Ishikawa (cell line): ENCODE measurements at regions not wholly inside any gene's neighbourhood (a gene's known extent, or its start where the extent isn't known, plus 50 kb on each side); places are given as distances from the start of the nearest gene placed in this dataset.

Source experiments
- CREB1 ChIP-seq: IDR thresholded peaks from 2 replicates; pipeline ENCODE4 v1.6.1; 2012; ENCODE audit warnings: low read depth
- EGR1 ChIP-seq: IDR thresholded peaks from 2 replicates; pipeline ENCODE4 v1.6.1; 2012
- EP300 ChIP-seq: IDR thresholded peaks from 2 replicates; pipeline ENCODE4 v1.6.1; 2012; ENCODE audit warnings: borderline replicate concordance
- FOXM1 ChIP-seq: IDR thresholded peaks from 2 replicates; pipeline ENCODE4 v1.6.1; 2012; ENCODE audit warnings: low read depth, borderline replicate concordance
- MAX ChIP-seq: IDR thresholded peaks from 2 replicates; pipeline ENCODE4 v1.6.1; 2012
- NFIC ChIP-seq: IDR thresholded peaks from 2 replicates; pipeline ENCODE4 v1.6.1; 2012
- RAD21 ChIP-seq: IDR thresholded peaks from 2 replicates; pipeline ENCODE4 v1.6.1; 2012; ENCODE audit warnings: low read depth
- TAF1 ChIP-seq: IDR thresholded peaks from 2 replicates; pipeline ENCODE4 v1.6.1; 2012; ENCODE audit warnings: low read depth, mild to moderate bottlenecking
- TCF12 ChIP-seq: IDR thresholded peaks from 2 replicates; pipeline ENCODE4 v1.6.1; 2012; ENCODE audit warnings: low read depth
- USF1 ChIP-seq: IDR thresholded peaks from 2 replicates; pipeline ENCODE4 v1.6.1; 2012
- YY1 ChIP-seq: IDR thresholded peaks from 2 replicates; pipeline ENCODE4 v1.6.1; 2012; ENCODE audit warnings: low read depth
- ZBTB7A ChIP-seq: IDR thresholded peaks from 2 replicates; pipeline ENCODE4 v1.6.1; 2012; ENCODE audit warnings: low read depth
- TF ChIP-seq, protein P1 (sequence below): IDR thresholded peaks from 2 replicates; pipeline ENCODE4 v1.6.1; 2012; ENCODE audit warnings: low read depth, mild to moderate bottlenecking

- TF ChIP-seq YY1 (no peak), EP300 (no peak), RAD21 (no peak), TAF1 (no peak), FOXM1 (no peak), EGR1 (no peak), NFIC (no peak), CREB1 (no peak), TCF12 (no peak), MAX (no peak), USF1 (no peak), ZBTB7A (no peak)
- TF ChIP-seq, protein P1, sequence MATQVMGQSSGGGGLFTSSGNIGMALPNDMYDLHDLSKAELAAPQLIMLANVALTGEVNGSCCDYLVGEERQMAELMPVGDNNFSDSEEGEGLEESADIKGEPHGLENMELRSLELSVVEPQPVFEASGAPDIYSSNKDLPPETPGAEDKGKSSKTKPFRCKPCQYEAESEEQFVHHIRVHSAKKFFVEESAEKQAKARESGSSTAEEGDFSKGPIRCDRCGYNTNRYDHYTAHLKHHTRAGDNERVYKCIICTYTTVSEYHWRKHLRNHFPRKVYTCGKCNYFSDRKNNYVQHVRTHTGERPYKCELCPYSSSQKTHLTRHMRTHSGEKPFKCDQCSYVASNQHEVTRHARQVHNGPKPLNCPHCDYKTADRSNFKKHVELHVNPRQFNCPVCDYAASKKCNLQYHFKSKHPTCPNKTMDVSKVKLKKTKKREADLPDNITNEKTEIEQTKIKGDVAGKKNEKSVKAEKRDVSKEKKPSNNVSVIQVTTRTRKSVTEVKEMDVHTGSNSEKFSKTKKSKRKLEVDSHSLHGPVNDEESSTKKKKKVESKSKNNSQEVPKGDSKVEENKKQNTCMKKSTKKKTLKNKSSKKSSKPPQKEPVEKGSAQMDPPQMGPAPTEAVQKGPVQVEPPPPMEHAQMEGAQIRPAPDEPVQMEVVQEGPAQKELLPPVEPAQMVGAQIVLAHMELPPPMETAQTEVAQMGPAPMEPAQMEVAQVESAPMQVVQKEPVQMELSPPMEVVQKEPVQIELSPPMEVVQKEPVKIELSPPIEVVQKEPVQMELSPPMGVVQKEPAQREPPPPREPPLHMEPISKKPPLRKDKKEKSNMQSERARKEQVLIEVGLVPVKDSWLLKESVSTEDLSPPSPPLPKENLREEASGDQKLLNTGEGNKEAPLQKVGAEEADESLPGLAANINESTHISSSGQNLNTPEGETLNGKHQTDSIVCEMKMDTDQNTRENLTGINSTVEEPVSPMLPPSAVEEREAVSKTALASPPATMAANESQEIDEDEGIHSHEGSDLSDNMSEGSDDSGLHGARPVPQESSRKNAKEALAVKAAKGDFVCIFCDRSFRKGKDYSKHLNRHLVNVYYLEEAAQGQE: no peak
Observed at GRCh38 chr4:57364255-57364654, 254.1 kb upstream of the IGFBP7 start.
